Amniotic stem cell (primary cell): ENCODE measurements at regions not wholly inside any gene's neighbourhood (a gene's known extent, or its start where the extent isn't known, plus 50 kb on each side); places are given as distances from the start of the nearest gene placed in this dataset.
"Not testable (repeated sequence)": the region's sequence is repeated elsewhere in the genome, so short reads cannot be mapped to it uniquely, and the experiment has no call there.

Experiments used
- DNase-seq: peaks from one replicate; lab custom pipeline; 2025; lab: John Stamatoyannopoulos, UW

DNA sequence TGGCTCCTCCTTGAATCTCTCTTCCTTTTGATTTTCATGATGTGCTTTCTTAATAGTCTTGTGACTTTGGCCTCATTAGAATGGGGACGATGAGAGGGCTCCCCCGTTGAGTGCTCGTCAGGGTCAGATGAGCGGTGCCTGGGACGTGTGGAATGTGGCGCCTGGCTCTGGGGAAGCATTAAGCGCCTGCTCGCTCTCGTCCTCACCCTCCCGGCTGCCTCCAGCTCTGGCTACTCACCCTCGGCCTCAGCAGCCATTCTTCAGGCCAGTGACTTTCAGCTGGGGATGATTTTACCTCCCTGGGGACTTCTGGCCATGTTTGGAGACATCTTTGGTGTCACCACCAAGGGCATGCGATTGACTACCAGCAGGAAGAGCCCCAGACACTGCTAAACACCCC is 69.7 kb downstream of the RPS6KA4 start:
- DNase-seq = no peak

DNA sequence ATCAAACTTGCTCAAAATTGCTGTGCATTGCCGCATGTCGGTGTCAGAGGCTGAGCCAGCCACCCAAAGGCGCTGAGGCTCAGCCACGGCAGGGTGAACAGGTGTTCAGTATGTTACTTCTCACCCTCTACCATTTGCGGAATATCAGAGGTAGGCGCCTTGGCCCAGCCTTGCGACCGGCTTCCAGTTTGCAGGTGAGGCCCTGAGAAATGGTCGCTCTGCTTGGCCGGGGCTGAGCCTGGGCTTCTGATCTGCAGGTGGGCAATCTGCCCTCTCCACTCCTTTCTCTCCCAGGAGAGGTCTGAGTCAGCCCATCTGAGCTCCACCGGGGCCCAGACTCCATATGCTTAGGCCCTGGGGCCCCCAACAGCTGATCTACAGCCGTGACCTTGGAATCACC is 71.0 kb downstream of the RPS6KA4 start:
- DNase-seq = no peak

DNA sequence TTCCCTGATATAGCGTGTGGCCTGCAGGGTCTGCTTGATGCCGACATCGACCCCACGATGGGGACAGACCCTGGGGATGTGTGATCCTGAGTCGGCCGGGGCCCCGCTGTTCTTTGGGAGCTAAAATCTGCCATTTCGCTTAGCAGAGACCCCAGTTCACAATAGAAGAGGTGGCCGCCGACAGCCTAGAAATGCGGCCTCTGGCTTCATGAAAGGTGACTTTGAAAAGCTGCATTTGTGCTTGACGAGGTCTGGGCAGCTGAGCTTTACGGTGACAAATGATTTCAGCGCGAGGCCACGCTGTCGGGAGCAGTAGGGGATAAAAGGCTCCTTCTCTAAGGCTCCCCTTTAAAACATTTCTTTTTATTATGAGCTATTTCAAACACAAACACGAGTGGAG is 71.7 kb downstream of the RPS6KA4 start:
- DNase-seq = no peak

DNA sequence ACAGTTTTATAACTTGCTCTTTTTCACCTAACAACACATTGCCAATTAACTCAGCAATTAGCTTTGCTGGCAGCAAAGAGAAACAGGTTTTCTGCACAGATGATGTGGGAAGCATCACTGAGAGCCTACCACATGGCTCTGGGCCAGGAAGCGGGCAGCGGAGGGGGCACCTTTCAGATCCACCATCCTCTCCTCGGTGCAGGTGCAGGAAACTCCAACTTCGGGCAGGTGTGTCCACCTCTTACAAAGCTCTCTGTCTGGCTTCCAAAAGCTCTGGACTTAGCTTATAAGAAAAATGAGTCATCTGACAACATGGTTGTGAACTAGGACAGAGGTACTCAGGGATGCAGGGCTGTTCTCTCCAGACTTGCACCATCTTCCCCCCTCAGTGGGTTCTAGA is 77.0 kb downstream of the RPS6KA4 start:
- DNase-seq = no peak

DNA sequence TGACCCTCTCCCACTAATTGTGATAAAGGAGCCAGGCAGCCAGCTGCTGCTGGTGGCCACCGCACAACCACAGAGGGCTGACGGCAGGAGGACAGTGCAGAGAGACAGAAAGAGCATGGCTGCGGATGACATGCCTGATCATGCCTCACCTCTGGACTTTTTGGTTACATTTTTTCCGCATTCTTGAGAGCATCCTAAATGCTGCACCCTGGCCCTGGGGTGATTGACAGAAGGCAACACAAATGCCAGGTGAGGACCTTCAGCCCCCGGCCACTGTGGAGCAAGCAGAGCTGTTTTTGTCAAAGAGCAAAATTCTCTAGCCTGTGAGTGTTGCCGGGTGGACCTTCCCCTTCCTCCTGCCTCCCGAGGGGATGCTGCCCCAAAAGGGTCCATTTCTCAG is 78.5 kb downstream of the RPS6KA4 start:
- no peak for DNase-seq

DNA sequence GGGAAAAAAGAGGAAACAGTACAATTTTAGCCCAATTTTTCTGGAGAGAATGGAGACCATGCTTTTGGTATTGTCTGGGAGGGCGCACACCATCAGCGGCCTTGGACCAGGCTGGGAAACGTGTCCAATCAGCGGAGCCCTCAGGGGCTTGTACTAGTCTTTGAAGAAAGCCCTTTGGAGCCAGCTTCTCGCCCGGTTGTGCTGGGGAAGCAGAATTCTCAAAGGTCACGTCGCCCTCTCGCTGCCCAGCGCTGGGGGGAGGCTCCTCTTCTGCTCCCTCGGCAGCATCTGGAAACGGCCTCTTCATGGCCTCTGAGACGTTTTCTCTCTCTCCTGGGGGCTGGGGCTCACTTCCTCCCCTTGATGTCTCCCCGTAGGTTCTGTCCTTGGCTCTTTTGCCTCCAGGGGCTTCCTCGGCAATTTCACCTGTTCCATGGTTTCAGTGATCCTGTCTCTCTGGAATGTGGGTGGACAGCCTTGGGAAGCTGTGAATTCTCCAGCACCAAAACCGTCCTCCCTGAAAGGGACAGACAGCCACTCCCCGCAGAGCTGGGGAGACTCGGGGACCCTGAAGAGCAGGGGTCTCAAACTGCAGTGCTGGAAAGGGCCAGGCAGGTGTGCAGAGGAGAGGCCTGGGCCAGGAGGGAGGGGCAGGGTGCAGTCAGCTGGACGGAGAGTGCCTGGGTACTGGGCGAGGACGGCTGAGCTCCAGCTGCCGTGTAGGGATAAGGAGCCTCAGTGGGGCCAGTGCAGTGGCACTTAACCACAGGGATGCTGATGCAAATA is 80.2 kb downstream of the RPS6KA4 start:
- no peak for DNase-seq

DNA sequence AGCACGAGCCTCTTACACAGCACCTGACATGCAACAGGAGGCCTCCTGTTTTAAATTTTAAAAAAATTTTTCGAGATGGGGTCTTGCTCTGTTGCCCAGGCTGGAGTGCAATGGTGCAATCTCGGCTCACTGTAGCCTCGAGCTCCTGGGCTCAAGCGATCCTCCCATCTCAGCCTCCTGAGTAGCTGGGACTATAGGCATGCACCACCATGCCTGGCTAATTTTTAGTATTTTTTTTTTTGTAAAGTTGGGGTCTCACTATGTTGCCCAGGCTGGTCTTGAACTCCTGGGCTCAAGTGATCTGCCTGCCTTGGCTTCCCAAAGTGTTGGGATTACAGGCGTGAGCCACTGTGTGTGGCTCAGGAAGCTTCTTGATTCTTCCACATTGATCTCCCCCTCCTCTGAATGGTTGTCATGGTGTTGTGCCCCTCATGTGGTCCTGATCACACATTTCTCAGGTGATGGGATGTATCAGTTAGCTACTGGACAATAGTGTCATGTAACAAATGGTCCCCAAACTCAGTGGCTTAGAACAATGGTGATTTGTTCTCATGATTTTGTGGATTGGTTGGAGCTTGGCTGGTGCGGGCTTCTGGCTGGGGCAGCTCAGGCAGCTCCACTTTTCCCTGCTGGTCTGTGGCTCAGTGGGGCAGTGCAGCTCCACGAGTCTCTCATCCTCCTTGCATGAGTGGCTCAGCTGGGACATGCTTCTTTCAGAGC is 81.0 kb downstream of the RPS6KA4 start:
- not testable (repeated sequence) for DNase-seq

DNA sequence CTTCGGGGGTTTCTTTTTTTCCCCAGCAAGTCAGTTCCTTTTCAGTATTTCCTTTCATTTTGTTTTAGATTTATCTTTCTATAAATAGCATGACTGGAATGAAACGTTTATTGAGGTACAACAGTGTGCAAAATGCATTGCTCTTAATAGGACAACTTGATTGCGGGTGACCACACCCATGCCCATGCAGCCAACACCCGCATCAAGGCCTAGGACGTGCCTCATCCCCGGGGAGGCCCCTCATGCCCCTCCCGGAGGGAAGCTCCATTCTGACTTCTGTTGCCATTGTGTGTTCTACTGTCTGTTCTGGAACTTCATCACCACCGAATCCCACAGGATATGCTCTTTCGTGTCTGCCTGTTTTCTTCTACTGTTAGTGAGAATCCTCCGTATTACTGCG is 82.2 kb downstream of the RPS6KA4 start:
- no peak for DNase-seq

DNA sequence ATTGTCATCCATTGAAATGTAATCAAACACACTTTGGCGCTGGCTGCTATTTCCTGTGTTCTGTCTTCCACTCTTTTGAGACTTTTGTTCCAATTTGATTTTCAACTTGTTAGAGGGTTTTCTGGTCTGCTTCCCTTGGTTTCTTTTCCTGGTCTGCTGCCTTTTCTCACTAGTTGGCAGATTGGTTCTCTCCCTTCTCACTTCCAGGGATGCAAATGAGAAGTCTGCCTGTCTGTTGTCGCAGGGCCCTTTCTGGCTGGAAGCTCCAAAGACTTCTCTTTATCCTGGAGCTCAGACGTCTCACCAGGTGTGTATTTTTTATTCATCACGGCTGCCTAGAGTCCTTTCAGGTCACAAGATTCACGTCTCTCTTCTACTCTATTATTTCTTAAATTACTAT is 84.0 kb downstream of the RPS6KA4 start:
- no peak for DNase-seq

DNA sequence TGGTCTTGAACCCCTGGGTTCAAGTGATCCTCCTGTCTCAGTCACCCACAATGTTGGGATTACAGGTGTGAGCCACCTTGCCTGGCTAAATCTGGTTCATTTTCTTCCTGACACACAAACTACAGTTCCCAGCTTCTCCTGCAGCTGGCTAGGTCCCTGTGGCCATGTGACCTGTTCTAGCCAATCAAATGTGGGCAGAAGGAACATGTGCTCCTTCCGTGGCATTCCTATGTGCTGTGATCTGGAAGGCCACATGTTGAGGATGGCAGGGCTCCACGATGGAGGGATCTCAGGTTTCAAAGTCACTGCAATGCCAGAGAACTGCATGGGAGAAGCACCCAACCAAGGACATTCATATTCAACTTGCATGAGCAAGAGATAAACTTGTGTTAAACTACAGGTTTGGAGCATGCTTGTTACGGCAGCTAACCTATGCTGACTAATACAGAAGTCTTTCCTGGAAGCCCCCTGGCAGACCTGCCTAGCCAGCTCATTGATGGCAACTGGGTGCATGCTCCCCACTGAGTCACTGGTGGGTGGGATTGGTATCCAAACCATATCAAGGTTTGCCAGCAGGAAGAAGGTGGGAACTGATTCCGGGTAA is 86.0 kb downstream of the RPS6KA4 start:
- no peak for DNase-seq

DNA sequence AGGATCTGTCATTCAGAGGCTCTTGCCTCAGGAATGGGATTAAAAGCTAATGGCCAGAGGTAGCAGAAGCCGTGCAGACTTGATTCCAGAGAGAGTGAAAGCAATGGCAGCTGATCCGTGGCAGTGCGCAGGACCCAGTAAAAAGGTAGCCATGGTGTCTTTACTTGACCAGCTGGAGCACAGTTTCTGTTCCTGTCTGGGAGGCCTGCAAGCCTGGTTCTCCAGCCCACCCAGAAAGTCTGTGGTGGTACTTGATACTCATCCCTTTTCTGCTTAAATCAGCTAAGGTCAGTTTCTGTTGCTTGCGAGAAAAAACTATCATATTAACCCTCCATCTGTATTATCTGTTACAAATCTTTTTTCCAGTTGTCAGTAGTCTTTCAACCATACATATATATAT is 86.7 kb downstream of the RPS6KA4 start:
- no peak for DNase-seq

DNA sequence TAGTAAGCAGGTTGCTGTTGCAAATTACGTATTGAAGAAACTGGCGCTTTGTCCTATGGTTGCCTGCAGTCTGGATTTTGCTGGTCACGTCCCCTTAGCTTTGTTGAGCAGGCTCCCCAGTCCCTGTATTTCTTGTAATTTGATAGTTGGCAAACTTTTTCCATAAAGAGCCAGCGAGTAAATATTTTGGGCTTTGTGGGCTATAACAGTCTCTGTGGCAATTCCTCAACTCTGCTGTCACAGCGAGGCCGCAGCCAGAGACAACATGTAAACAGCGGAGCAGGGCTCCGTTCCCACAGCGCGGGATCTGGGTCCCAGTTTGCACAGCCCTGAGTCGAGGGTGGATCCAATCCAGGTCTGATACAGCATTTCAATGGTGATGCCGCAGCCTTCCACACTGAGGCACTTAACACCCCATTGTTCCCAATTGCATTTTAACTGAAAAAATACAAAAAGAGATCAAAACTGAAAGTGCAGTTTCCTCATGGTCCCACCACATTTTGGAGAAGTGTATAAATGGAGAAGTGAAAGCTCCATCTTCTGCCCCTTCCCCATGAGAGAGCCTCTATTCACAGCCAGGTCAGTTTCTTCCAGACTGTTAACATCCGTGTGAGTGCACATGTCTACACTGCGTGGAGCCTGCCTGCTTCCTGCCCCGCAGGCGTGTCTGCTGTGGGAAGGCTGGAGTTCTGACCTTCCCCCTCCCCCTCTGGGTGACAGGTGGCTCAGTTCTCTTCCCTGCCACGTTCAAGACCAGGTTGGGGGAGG is 89.1 kb downstream of the RPS6KA4 start:
- DNase-seq = no peak

DNA sequence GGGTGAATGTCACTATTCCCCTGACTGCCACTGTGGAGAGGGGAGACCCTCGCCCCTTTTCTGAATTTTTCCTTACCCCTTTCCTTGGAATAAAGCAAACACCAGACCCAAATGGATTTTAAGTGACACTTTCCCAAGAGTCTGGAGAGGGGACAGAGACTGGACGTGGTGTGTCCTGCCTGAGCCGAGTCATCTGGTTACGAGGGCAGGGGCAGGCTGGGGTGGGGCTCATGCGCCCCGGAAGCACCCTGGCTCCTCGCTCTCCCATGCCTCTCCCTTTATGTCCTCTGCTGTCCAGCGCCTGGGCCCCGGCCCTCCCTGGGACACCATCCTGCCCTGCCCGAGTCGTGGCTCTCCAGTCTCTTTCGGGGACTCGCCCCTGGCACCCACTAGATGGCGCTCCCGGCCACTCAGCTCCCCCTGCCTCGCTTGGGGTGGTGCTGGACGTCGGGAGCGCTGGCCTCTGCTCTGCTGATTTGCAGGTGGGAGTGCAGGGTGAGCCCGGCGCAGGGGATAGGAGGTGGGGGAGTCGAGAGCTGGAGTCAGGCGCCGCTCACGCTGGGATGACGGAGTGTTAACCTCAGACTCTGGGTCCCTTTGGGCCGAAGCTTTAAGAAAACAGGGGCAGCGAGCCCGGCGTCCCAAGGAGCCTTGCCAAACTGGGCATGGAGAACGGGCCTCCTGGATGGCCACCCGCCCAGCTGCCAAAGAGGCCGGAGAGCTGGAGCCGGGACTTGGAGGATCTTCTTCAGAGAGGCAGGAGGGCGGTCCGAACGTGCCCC is 89.8 kb downstream of the RPS6KA4 start:
- DNase-seq = peak; percentile 46

DNA sequence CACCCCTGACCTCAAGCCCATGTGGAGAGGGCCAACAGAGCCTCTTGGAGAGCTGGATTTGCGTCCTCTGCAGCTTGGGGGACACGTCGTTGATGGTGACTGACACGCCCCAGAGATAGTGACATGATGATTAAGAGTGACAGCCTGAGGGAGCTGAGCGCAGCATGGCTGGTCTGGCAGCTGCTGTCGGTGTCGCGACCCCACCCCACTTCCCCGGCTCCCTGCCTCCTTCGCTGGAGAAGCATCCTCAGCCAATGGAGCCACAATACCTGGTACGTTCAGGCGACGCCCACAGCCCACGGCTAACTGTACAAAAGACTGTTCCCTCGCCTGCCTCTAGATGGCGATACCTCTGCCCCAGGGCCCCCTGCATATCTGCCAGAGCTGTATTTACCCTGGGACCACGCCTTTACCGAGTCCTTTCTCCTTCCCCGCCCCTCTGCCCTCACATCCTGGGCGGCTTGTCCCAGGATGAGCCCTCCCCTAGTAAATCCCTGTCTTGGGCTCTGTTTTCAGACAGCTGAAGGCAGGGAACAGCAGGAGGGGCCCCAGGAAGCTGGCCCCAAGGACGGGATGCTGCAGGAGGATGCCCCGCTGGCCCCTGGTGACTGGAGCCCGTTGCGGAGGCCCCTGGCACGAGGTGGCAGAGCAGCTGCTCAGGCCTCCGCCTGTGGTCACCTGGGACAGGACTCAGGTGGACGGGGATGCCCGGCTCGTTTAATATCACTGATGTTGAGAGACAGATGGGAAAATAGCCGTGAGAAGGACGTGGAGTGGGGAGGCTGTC is 90.6 kb downstream of the RPS6KA4 start:
- no peak for DNase-seq

DNA sequence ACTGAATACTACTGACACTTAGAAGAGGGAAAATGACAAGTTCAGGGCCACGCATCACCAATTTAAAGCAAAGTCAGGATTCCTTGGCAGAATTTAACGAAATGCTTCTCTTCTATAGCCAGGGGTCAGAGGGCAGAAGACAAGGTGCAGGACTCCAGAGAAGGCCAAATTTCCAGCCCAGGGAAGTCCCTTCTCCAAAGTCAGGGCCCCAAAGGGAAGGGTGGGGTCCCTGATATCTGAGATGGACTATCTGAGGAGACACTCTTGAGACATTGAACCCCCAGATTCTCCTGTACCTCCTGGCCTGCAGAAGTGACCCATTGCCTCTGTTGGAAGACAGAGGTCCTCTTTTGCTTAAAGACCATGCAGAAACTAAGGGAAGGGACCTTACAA is 91.2 kb downstream of the RPS6KA4 start:
- DNase-seq = no peak

DNA sequence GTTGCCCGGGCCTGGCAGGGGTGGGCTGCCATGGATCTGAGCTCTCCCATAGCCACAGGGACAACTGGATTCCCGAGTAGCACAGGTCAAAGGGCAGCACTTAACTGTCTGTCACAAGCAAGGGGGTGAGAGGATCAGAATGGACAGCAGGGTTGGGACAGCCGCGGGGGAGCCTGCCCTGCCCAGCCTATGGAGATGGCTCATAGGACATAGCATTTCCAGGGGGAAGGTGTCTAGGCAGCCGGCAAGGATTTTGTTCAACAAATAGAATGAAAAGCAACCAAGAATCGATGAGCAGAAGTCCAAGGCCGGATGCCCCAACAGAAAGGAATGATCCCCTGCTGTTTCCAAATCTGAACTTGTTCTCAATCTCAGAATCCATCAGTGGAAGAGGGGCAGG is 92.9 kb downstream of the RPS6KA4 start:
- no peak for DNase-seq

DNA sequence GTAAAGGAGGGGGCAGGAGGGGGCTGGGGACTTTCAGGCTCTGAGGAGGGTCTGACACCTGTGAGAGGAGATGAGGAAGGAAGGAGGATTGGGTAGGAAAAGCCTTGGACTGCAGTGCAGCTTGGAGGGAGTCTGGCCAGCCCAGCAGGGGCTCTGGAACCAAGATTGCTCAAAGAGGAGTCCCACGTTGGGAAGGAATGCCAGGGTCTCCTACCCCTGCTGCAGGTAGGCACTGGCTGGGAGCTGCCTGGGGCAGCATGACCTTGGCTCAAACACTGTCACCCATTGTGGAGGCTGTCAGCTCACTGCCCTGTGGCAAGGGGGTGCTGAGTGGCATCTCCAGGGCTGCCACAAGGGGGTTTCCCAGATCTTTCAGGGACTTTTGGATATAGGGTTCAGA is 94.5 kb downstream of the RPS6KA4 start:
- no peak for DNase-seq

DNA sequence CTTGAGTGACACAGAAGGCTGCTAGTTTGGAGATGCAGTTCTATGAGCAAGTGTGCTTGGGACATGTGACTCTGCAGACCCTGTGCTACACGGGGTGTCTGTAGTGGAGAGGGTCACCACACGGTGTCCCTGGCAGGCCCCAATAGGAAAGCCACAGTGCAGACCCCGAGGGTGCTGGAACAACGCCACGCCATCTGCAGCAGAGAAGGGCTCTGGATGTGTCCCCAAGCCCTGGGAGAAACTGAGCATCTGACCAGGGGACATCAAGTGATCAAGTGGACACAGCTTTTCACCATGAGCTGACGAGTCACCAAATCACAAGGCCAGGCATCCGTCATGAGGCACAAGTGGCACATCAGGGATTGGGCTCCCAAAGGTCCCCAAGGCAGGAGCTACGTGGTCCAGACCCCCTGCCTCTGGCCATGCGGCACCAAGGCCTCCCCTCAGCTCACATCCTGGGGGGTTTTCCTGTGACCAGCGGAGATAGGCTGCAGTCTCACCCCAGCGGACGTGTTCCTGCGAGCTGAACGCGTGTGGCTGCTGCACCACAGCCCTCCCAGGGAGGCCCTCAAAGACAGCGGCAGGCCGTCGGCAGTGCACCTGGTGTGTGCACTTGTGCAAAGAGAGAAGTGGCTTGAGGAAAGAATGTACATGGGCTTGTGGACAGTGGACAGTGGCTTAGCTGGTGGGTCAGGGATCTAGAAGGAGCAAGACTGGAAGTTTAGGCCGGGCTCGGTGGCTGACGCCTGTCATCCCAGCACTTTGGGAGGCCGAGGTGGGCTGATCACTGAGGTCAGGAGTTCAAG is 96.7 kb downstream of the RPS6KA4 start:
- no peak for DNase-seq

DNA sequence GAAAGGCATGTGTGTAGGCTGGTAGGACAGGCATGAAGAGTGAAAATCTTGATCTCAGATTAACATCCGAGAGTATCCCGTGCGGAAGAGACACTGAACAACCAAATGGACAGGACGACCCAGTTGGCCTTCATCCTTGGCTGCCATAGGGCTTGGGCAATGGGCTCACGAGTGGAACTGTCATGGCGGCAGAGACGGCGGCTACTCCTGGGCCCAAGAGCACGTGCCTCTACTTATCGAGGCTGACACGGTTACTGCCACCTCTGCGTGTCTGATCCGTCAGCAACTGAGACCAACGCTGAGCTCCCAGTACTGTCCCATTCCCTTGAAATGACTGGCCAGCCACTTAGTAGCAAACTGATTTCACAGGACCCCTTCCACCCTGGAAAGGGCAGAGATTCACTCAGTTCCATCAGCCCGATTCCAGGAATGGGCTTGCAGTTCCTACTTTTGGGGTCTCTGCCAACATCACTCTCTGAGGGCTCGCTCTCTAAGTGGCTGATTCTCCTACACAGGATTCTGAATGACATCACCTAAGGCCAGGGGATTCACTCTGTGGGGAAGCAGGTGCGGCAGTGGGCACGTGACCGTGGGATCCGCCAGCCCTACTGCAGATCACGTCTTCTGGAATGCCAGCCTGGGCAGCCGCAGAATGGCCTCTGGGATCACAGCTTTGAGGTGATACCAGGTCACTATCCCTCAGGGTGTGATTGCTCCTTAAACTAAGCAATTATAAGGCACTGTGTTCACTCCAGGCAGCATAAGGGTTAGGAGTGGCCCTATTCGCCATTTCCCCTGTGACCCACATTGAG is 97.8 kb downstream of the RPS6KA4 start:
- no peak for DNase-seq
